Body of pancreas (tissue), 4 donors: ENCODE measurements at regions not wholly inside any gene's neighbourhood (a gene's known extent, or its start where the extent isn't known, plus 50 kb on each side); places are given as distances from the start of the nearest gene placed in this dataset.

Experiments
- ATAC-seq: fragments of 150-250 bp; one replicate; pipeline ENCODE4 v1.9.1; 2016
- DNase-seq, 4 donors: peaks; one replicate each; pipeline ENCODE4 v3.0.0-alpha.2; 2019
- H3K27ac ChIP-seq, 4 donors: fragments of 200-600 bp; sonication (generic); 1 replicate in 3 of 4; 2 replicates in 1 of 4; pipeline versions ENCODE4 v1.5.1 to v1.6.1; 2016 to 2019; ENCODE audit warnings: mild to moderate bottlenecking in 1 of 4, mixed read lengths in 1 of 4, moderate library complexity in 1 of 4
- H3K27me3 ChIP-seq, 2 donors: fragments of 200-600 bp; sonication (generic); one replicate each; pipeline ENCODE4 v1.6.0; 2016; ENCODE audit warnings: mild to moderate bottlenecking in 1 of 2
- H3K36me3 ChIP-seq, 2 donors: fragments of 200-600 bp; sonication (generic); replicated peaks in 1 of 2; 2 replicates each; pipeline ENCODE4 v1.5.1; 2016; ENCODE audit warnings: low read depth in 2 of 2; ENCODE audit not compliant: insufficient read depth in 1 of 2
- H3K4me1 ChIP-seq: fragments of 200-600 bp; sonication (generic); one replicate; pipeline ENCODE4 v1.6.0; 2016
- H3K4me3 ChIP-seq, 2 donors: fragments of 200-600 bp; sonication (generic); 1 replicate in 1 of 2; 2 replicates in 1 of 2; pipeline ENCODE4 v1.5.1; 2016 to 2019
- H3K9me3 ChIP-seq, 3 donors: fragments of 200-600 bp; sonication (generic); 1 replicate in 2 of 3; 2 replicates in 1 of 3; pipeline ENCODE4 v1.5.1; 2016
- POLR2A ChIP-seq, 3 donors: fragments of 450-650 bp; IDR thresholded peaks; one replicate each; pipeline ENCODE4 v1.6.1; 2016; ENCODE audit warnings: antibody characterized with exemption in 3 of 3, mild to moderate bottlenecking in 2 of 3
- WGBS, 2 donors: methylation state at CpG; one replicate each; pipeline ENCODE4 v1.1.5; 2017; 5-methylcytosine and 5-hydroxymethylcytosine counted together
- intact Hi-C: fragments of 100-400 bp; cut with DNase I; formaldehyde crosslinking; loops from one replicate; pipeline ENCODE4 v1.15.1; 2023
- TF ChIP-seq, protein P1 (sequence below), 7 experiments: fragments of 450-650 bp in 4 of 7; fragments of 200-600 bp in 3 of 7; sonication (generic) in 3 of 7; IDR thresholded peaks; one replicate each; pipeline ENCODE4 v1.5.1; 2016 to 2019; ENCODE audit warnings: antibody characterized with exemption in 7 of 7

GRCh38 chr9:13967011-13967410, 346.9 kb downstream of the NFIB start:
- Histone ChIP-seq H3K36me3 (no peaks in the 10 kb centered on the region), H3K9me3 (no peaks in the 10 kb centered on the region), H3K4me3 (no peak overlapping the region), H3K27ac (no peak overlapping the region), H3K27me3 (no peaks in the 10 kb centered on the region), H3K4me1 (no peaks in the 10 kb centered on the region)
- no peak for TF ChIP-seq POLR2A (IDR thresholded peaks at IDR 0.05)
- TF ChIP-seq, protein P1, sequence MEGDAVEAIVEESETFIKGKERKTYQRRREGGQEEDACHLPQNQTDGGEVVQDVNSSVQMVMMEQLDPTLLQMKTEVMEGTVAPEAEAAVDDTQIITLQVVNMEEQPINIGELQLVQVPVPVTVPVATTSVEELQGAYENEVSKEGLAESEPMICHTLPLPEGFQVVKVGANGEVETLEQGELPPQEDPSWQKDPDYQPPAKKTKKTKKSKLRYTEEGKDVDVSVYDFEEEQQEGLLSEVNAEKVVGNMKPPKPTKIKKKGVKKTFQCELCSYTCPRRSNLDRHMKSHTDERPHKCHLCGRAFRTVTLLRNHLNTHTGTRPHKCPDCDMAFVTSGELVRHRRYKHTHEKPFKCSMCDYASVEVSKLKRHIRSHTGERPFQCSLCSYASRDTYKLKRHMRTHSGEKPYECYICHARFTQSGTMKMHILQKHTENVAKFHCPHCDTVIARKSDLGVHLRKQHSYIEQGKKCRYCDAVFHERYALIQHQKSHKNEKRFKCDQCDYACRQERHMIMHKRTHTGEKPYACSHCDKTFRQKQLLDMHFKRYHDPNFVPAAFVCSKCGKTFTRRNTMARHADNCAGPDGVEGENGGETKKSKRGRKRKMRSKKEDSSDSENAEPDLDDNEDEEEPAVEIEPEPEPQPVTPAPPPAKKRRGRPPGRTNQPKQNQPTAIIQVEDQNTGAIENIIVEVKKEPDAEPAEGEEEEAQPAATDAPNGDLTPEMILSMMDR (IDR thresholded peaks at IDR 0.05), result no peak
- DNase-seq (no peak), ATAC-seq (no peak)
- intact Hi-C loops, result no loop called here
- 83 to 88% methylated on average over 1 of the region's 1 CpG for WGBS, 2 donors

DNA sequence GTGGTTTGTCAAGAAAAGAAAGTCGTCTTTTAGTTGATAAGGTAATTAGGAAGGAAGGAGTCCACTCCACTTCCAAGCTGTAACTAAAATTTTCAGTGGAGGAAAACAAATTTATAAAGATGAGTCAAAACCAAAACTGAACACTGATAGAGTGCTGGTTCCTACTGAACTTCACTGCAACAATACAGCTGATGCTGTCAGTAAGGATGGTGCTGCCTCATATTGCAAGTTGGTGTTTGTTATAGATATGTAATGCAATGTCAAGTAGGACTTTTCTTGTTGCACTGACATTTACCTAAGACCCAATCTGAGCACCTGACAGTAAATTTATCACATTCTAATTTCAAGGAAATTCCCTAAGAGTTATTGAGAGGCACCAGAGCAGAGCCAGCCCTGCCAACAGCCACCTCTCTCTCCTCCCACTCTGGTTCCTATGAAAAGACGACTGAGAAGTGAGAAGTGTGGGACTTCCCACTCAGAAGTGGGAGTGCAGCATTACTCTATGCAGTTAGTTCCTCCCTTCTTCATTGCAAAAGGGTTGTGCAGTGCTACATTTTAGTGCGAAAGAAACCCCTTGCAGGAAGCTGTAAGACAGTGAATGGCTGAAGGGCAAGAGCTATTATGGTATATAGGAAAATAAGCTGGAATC, 350.8 kb downstream of the NFIB start:
- intact Hi-C loops, result no loop called here
- Histone ChIP-seq H3K4me1 (no peaks in the 10 kb centered on the region), H3K36me3 (no peaks in the 10 kb centered on the region), H3K27me3 (no peaks in the 10 kb centered on the region), H3K27ac (no peak overlapping the region), H3K9me3 (no peaks in the 10 kb centered on the region), H3K4me3 (no peak overlapping the region)
- ATAC-seq (no peak), DNase-seq (no peak)
- 63 to 64% methylated on average over 3 of the region's 3 CpGs for WGBS, 2 donors
- TF ChIP-seq, protein P1 (IDR thresholded peaks at IDR 0.05), result no peak
- no peak for TF ChIP-seq POLR2A (IDR thresholded peaks at IDR 0.05)

DNA sequence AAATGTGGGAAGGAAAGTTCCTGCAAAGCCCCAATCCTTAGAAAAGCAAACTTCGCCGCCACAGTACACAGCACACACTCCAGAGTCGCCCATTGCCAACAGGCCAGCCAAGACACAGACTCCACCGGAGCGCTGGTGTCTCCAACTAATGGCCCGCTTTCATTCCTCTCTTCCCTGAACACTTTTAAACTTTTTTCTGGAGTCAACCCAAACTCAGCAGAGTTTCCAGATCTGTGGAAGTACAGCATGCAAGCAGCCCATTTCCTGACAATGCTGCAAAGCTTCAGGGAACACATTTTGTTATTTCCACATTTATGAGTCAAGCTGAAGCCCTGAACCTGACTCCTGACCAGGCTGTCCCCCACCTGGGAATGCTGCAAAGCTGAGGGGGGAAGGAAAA, 351.9 kb downstream of the NFIB start:
- no peaks in the 10 kb centered on the region for H3K27me3 ChIP-seq
- H3K9me3 ChIP-seq, result no peaks in the 10 kb centered on the region
- H3K27ac ChIP-seq, result no peak overlapping the region
- no peaks in the 10 kb centered on the region for H3K4me1 ChIP-seq
- WGBS, 2 donors, result 73 to 82% methylated on average over 6 of the region's 6 CpGs
- TF ChIP-seq, protein P1 (IDR thresholded peaks at IDR 0.05), result no peak
- TF ChIP-seq POLR2A (IDR thresholded peaks at IDR 0.05), result no peak
- no peaks in the 10 kb centered on the region for H3K36me3 ChIP-seq
- H3K4me3 ChIP-seq, result no peak overlapping the region
- ATAC-seq (no peak), DNase-seq (no peak)
- intact Hi-C loops, result no loop called here

- Histone ChIP-seq H3K4me3 (no peak overlapping the region), H3K27ac (no peak overlapping the region), H3K27me3 (no peaks in the 10 kb centered on the region), H3K36me3 (no peaks in the 10 kb centered on the region), H3K4me1 (no peaks in the 10 kb centered on the region), H3K9me3 (no peaks in the 10 kb centered on the region)
- ATAC-seq, result no peak
- TF ChIP-seq, protein P1 (IDR thresholded peaks at IDR 0.05), result no peak
- no peak for TF ChIP-seq POLR2A (IDR thresholded peaks at IDR 0.05)
- 83 to 84% methylated on average over 11 of the region's 11 CpGs for WGBS, 2 donors
- intact Hi-C loops, result no loop called here
- DNase-seq, result no peak
Observed at GRCh38 chr9:13960011-13960765, 353.8 kb downstream of the NFIB start.
